ENCODE measurements at regions not wholly inside any gene's neighbourhood (a gene's known extent, or its start where the extent isn't known, plus 50 kb on each side); places are given as distances from the start of the nearest gene placed in this dataset.

GRCh38 chr5:168176251-168176650 is 115.2 kb upstream of the WWC1 start:
- no peaks in the 10 kb centered on the region for H3K9me3 Mint-ChIP-seq
- no peak overlapping the region for H3K27ac Mint-ChIP-seq
- no peaks in the 10 kb centered on the region for H3K27me3 Mint-ChIP-seq
- no peak overlapping the region for H3K4me3 Mint-ChIP-seq
- H3K36me3 Mint-ChIP-seq = no peaks in the 10 kb centered on the region
- ATAC-seq = no peak
- no peaks in the 10 kb centered on the region for H3K4me1 Mint-ChIP-seq

- H3K36me3 Mint-ChIP-seq = no peaks in the 10 kb centered on the region
- no peaks in the 10 kb centered on the region for H3K27me3 Mint-ChIP-seq
- H3K27ac Mint-ChIP-seq = no peak overlapping the region
Observed at GRCh38 chr5:168176941-168177340, 114.5 kb upstream of the WWC1 start.

GRCh38 chr5:168177831-168178450 is 113.5 kb upstream of the WWC1 start:
- H3K36me3 Mint-ChIP-seq = no peaks in the 10 kb centered on the region
- H3K4me3 Mint-ChIP-seq = no peak overlapping the region
- H3K27ac Mint-ChIP-seq = no peak overlapping the region
- no peaks in the 10 kb centered on the region for H3K4me1 Mint-ChIP-seq
- no peaks in the 10 kb centered on the region for H3K9me3 Mint-ChIP-seq
- no peak for ATAC-seq
- H3K27me3 Mint-ChIP-seq = no peaks in the 10 kb centered on the region

More at GRCh38 chr5:168176941-168177340, 114.5 kb upstream of the WWC1 start:
- H3K9me3 Mint-ChIP-seq = no peaks in the 10 kb centered on the region
- H3K4me3 Mint-ChIP-seq = no peak overlapping the region
- H3K4me1 Mint-ChIP-seq = no peaks in the 10 kb centered on the region
- ATAC-seq = no peak

- Mint-ChIP-seq H3K36me3 (no peaks in the 10 kb centered on the region), H3K27me3 (no peaks in the 10 kb centered on the region), H3K27ac (no peak overlapping the region), H3K4me3 (no peak overlapping the region), H3K4me1 (no peaks in the 10 kb centered on the region), H3K9me3 (no peaks in the 10 kb centered on the region)
- no peak for ATAC-seq
Observed at GRCh38 chr5:168179192-168179593, 112.3 kb upstream of the WWC1 start.

- no peak for ATAC-seq
- Mint-ChIP-seq H3K4me3 (no peak overlapping the region), H3K9me3 (no peaks in the 10 kb centered on the region), H3K36me3 (no peaks in the 10 kb centered on the region), H3K4me1 (no peaks in the 10 kb centered on the region), H3K27ac (no peak overlapping the region), H3K27me3 (no peaks in the 10 kb centered on the region)
Observed at GRCh38 chr5:168182269-168182668, 109.2 kb upstream of the WWC1 start.

- H3K9me3 Mint-ChIP-seq = no peaks in the 10 kb centered on the region
- no peaks in the 10 kb centered on the region for H3K36me3 Mint-ChIP-seq
- H3K27ac Mint-ChIP-seq = no peak overlapping the region
- no peak for ATAC-seq
- no peak overlapping the region for H3K4me3 Mint-ChIP-seq
- H3K4me1 Mint-ChIP-seq = no peaks in the 10 kb centered on the region
- H3K27me3 Mint-ChIP-seq = no peaks in the 10 kb centered on the region
Observed at GRCh38 chr5:168184103-168184502, 107.3 kb upstream of the WWC1 start.

- no peak for ATAC-seq
- Mint-ChIP-seq H3K27me3 (no peaks in the 10 kb centered on the region), H3K27ac (no peak overlapping the region), H3K9me3 (no peaks in the 10 kb centered on the region), H3K4me1 (no peaks in the 10 kb centered on the region), H3K4me3 (no peak overlapping the region), H3K36me3 (no peaks in the 10 kb centered on the region)
Observed at GRCh38 chr5:168186289-168187074, 105.0 kb upstream of the WWC1 start.

- no peaks in the 10 kb centered on the region for H3K4me1 Mint-ChIP-seq
- ATAC-seq = no peak
- H3K36me3 Mint-ChIP-seq = no peaks in the 10 kb centered on the region
- no peak overlapping the region for H3K27ac Mint-ChIP-seq
- H3K4me3 Mint-ChIP-seq = no peak overlapping the region
- H3K27me3 Mint-ChIP-seq = no peaks in the 10 kb centered on the region
- H3K9me3 Mint-ChIP-seq = no peaks in the 10 kb centered on the region
Observed at GRCh38 chr5:168187614-168188013, 103.8 kb upstream of the WWC1 start.

- Mint-ChIP-seq H3K36me3 (no peaks in the 10 kb centered on the region), H3K4me3 (no peak overlapping the region), H3K4me1 (no peaks in the 10 kb centered on the region), H3K27ac (no peak overlapping the region), H3K9me3 (no peaks in the 10 kb centered on the region), H3K27me3 (no peaks in the 10 kb centered on the region)
- no peak for ATAC-seq
Observed at GRCh38 chr5:168188182-168188581, 103.3 kb upstream of the WWC1 start.

- no peak for ATAC-seq
- Mint-ChIP-seq H3K9me3 (no peaks in the 10 kb centered on the region), H3K27ac (no peak overlapping the region), H3K4me1 (no peaks in the 10 kb centered on the region), H3K4me3 (no peak overlapping the region), H3K36me3 (no peaks in the 10 kb centered on the region), H3K27me3 (no peaks in the 10 kb centered on the region)
Observed at GRCh38 chr5:168192120-168192519, 99.3 kb upstream of the WWC1 start.

- no peaks in the 10 kb centered on the region for H3K9me3 Mint-ChIP-seq
- no peak for ATAC-seq
- no peaks in the 10 kb centered on the region for H3K27me3 Mint-ChIP-seq
- no peaks in the 10 kb centered on the region for H3K36me3 Mint-ChIP-seq
- H3K4me3 Mint-ChIP-seq = no peak overlapping the region
- no peaks in the 10 kb centered on the region for H3K4me1 Mint-ChIP-seq
- H3K27ac Mint-ChIP-seq = no peak overlapping the region
Observed at GRCh38 chr5:168193493-168194250, 97.8 kb upstream of the WWC1 start.

- Mint-ChIP-seq H3K36me3 (no peaks in the 10 kb centered on the region), H3K27ac (no peak overlapping the region), H3K4me3 (no peak overlapping the region), H3K4me1 (no peaks in the 10 kb centered on the region), H3K27me3 (no peaks in the 10 kb centered on the region), H3K9me3 (no peaks in the 10 kb centered on the region)
- no peak for ATAC-seq
Observed at GRCh38 chr5:168195110-168195509, 96.3 kb upstream of the WWC1 start.

- no peaks in the 10 kb centered on the region for H3K36me3 Mint-ChIP-seq
- no peak for ATAC-seq
- H3K4me1 Mint-ChIP-seq = no peaks in the 10 kb centered on the region
- H3K27ac Mint-ChIP-seq = no peak overlapping the region
- no peaks in the 10 kb centered on the region for H3K9me3 Mint-ChIP-seq
- no peak overlapping the region for H3K4me3 Mint-ChIP-seq
- H3K27me3 Mint-ChIP-seq = no peaks in the 10 kb centered on the region
Observed at GRCh38 chr5:168198359-168198758, 93.1 kb upstream of the WWC1 start.

- ATAC-seq = no peak
- H3K4me3 Mint-ChIP-seq = no peak overlapping the region
- no peaks in the 10 kb centered on the region for H3K27me3 Mint-ChIP-seq
Observed at GRCh38 chr5:168202996-168203395, 88.4 kb upstream of the WWC1 start.

GRCh38 chr5:168204165-168204564 is 87.3 kb upstream of the WWC1 start:
- Mint-ChIP-seq H3K27me3 (no peaks in the 10 kb centered on the region), H3K27ac (no peak overlapping the region), H3K4me3 (no peak overlapping the region), H3K36me3 (no peaks in the 10 kb centered on the region), H3K4me1 (no peaks in the 10 kb centered on the region), H3K9me3 (no peaks in the 10 kb centered on the region)
- ATAC-seq = no peak

More at GRCh38 chr5:168202996-168203395, 88.4 kb upstream of the WWC1 start:
- H3K4me1 Mint-ChIP-seq = no peaks in the 10 kb centered on the region
- no peak overlapping the region for H3K27ac Mint-ChIP-seq
- H3K9me3 Mint-ChIP-seq = no peaks in the 10 kb centered on the region
- H3K36me3 Mint-ChIP-seq = no peaks in the 10 kb centered on the region
